SU-DHL-6 (cell line): ENCODE measurements at regions not wholly inside any gene's neighbourhood (a gene's known extent, or its start where the extent isn't known, plus 50 kb on each side); places are given as distances from the start of the nearest gene placed in this dataset.

ENCODE experiments used
- EZH2phosphoT487 ChIP-seq: fragments of 200-600 bp; sonication (generic), shearing (Covaris generic); conservative IDR thresholded peaks from 2 replicates; pipeline ENCODE4 v1.6.1; 2018; ENCODE audit warnings: mild to moderate bottlenecking, antibody characterized with exemption, low read length, moderate library complexity, mixed read lengths
- TF ChIP-seq, protein P1 (sequence below): fragments of 200-600 bp; sonication (generic); IDR thresholded peaks from one replicate; pipeline ENCODE4 v1.5.1; 2017; ENCODE audit warnings: antibody characterized with exemption, mild to moderate bottlenecking, low read length, moderate library complexity; ENCODE audit not compliant: insufficient read depth, poor library complexity, severe bottlenecking

DNA sequence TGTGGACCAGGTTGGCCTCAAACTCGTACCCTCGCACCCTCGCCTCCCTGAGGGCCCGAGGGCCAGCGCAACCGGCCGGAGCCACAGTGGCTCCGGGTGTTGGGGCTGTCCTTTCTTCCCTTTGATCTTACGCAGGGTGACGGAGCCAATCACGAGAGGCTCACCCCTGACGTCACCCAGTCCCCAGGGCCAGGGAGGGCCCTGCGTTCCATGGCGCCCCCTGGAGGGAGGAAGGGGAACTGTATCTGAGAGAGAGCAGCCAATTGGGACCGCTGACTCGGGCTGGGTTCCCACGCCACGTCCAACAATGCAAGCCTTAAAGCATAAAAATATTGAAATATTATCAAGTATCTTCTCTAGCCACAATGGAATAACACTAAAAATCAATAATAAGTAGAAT, 432.8 kb upstream of the LRRTM4 start:
- TF ChIP-seq, protein P1, sequence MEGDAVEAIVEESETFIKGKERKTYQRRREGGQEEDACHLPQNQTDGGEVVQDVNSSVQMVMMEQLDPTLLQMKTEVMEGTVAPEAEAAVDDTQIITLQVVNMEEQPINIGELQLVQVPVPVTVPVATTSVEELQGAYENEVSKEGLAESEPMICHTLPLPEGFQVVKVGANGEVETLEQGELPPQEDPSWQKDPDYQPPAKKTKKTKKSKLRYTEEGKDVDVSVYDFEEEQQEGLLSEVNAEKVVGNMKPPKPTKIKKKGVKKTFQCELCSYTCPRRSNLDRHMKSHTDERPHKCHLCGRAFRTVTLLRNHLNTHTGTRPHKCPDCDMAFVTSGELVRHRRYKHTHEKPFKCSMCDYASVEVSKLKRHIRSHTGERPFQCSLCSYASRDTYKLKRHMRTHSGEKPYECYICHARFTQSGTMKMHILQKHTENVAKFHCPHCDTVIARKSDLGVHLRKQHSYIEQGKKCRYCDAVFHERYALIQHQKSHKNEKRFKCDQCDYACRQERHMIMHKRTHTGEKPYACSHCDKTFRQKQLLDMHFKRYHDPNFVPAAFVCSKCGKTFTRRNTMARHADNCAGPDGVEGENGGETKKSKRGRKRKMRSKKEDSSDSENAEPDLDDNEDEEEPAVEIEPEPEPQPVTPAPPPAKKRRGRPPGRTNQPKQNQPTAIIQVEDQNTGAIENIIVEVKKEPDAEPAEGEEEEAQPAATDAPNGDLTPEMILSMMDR, result no peak
- TF ChIP-seq EZH2phosphoT487, result no peak
